Lung (tissue), 11 donors: ENCODE measurements at regions not wholly inside any gene's neighbourhood (a gene's known extent, or its start where the extent isn't known, plus 50 kb on each side); places are given as distances from the start of the nearest gene placed in this dataset.

Experiments
- ATAC-seq: fragments of 200-7000 bp; cut with Tn5 transposase; one replicate; pipeline ENCODE4 v1.9.1; 2020; ENCODE audit warnings: moderate number of reproducible peaks; ENCODE audit not compliant: insufficient read depth, low FRiP score
- DNase-seq, 3 donors: peaks; one replicate each; pipeline ENCODE4 v3.0.0-alpha.2; 2013 to 2017
- H3K27ac ChIP-seq, 2 donors: one replicate each; pipeline ENCODE4 v1.5.1; 2013; ENCODE audit warnings: mild to moderate bottlenecking in 2 of 2, moderate library complexity in 2 of 2, control low read depth in 1 of 2, inconsistent platforms in 1 of 2, low read depth in 1 of 2, low read length in 1 of 2
- H3K27me3 ChIP-seq, 3 donors: one replicate each; pipeline ENCODE4 v1.5.1; 2013; ENCODE audit warnings: low read length in 2 of 3; ENCODE audit not compliant: control insufficient read depth in 3 of 3, insufficient read depth in 3 of 3
- H3K36me3 ChIP-seq, 4 donors: one replicate each; pipeline ENCODE4 v1.5.1; 2013; ENCODE audit warnings: low read length in 4 of 4, mild to moderate bottlenecking in 1 of 4, moderate library complexity in 1 of 4; ENCODE audit not compliant: control insufficient read depth in 4 of 4, insufficient read depth in 4 of 4
- H3K4me1 ChIP-seq, 5 donors: one replicate each; pipeline ENCODE4 v1.5.1; 2013; ENCODE audit warnings: low read length in 5 of 5, mild to moderate bottlenecking in 2 of 5, moderate library complexity in 1 of 5; ENCODE audit not compliant: control insufficient read depth in 5 of 5, insufficient read depth in 5 of 5
- H3K4me3 ChIP-seq: one replicate; pipeline ENCODE4 v1.5.1; 2013; ENCODE audit warnings: mild to moderate bottlenecking, control low read depth, moderate library complexity
- H3K9ac ChIP-seq, 2 donors: one replicate each; pipeline ENCODE4 v1.5.1; 2013; ENCODE audit warnings: low read length in 2 of 2, control low read depth in 1 of 2; ENCODE audit not compliant: insufficient read depth in 1 of 2
- H3K9me3 ChIP-seq, 4 donors: one replicate each; pipeline ENCODE4 v1.5.1; 2013; ENCODE audit warnings: low read length in 3 of 4, mild to moderate bottlenecking in 1 of 4, moderate library complexity in 1 of 4; ENCODE audit not compliant: control insufficient read depth in 4 of 4, insufficient read depth in 3 of 4
- CTCF ChIP-seq: IDR thresholded peaks from 2 replicates; pipeline ENCODE4 v1.5.1; 2012; ENCODE audit warnings: mild to moderate bottlenecking; ENCODE audit errors: control extremely low read depth, extremely low read depth
- WGBS, 2 donors: extraction: QIAGEN DNeasy Blood & Tissue Kit; methylation state at CpG; one replicate each; pipeline ENCODE4 v1.1.7; 2013; 5-methylcytosine and 5-hydroxymethylcytosine counted together
- donor health status: control.
- donor health status: control.
- donor health status: Bipolar disorder and iron deficiency.
- donor health status: healthy.
- donor health status: DM: yes; HTN: yes; CAD: no.

- Histone ChIP-seq H3K9ac (no peak overlapping the region), H3K4me3 (no peak overlapping the region), H3K9me3 (peaks cover 0 to 3% (median 0%) of the 10 kb centered on the region in 4 donors), H3K4me1 (peaks cover 0 to 37% (median 12%) of the 10 kb centered on the region in 5 donors), H3K27me3 (no peaks in the 10 kb centered on the region), H3K27ac (no peak overlapping the region), H3K36me3 (no peaks in the 10 kb centered on the region)
- 95 to 98% methylated on average over 7 of the region's 7 CpGs for WGBS, 2 donors
- TF ChIP-seq CTCF, result no peak
- DNase-seq (no peak), ATAC-seq (no peak)
Observed at GRCh38 chr9:96050861-96051155, 175.3 kb downstream of the ERCC6L2 start.

DNA sequence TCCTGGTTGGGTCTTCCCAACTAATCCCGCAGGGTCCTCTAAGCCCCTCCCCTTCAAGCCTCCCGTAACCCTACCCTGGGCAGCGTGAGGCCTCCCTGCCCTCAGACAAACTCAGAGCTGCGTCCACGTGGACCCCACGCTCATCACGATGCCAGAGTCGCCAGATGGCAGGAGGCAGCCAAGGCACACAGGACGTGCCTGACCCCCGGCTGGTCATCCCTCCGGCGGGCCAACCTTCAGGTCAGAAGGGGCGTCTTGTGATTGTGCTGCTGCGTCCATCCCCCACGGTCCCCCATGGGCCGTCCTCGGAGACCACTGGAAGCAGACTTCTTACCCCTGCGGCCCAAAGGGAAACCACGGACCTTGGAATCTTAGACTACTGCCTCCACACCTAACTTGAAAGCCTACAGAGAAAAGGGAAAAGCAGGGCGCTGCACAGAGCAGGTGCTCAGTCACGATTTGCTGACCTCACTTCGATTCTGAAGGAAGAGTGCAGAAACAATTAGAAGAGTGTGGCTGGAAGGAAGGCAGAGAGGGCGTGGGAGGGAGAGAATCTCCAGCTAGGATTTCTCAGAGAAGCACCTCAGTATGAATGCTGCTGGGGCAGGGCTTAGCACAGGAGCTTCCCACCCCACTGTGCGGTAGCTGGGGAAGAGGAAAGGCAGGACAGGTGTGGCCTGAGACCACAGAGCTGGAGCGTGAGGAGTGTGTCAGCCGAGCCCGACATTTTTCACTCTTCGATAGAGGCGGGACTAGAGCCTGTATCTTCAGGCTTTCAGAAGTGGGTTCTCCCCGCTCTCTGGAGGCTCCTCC lies 174.8 kb downstream of the ERCC6L2 start:
- Histone ChIP-seq H3K27me3 (no peaks in the 10 kb centered on the region), H3K9me3 (peaks cover 0 to 3% (median 0%) of the 10 kb centered on the region in 4 donors), H3K9ac (no peak overlapping the region), H3K4me1 (peaks cover 0 to 35% (median 12%) of the 10 kb centered on the region in 5 donors), H3K4me3 (no peak overlapping the region), H3K27ac (no peak overlapping the region), H3K36me3 (no peaks in the 10 kb centered on the region)
- TF ChIP-seq CTCF, result no peak
- DNase-seq (no peak), ATAC-seq (no peak)
- 93 to 95% methylated on average over 30 of the region's 30 CpGs for WGBS, 2 donors

- Histone ChIP-seq H3K27ac (no peak overlapping the region), H3K4me3 (no peak overlapping the region), H3K36me3 (no peaks in the 10 kb centered on the region), H3K27me3 (no peaks in the 10 kb centered on the region), H3K9me3 (peaks cover 0 to 3% (median 0%) of the 10 kb centered on the region in 4 donors), H3K9ac (peak overlapping the region in 1 of 2 donors; percentile 40), H3K4me1 (peaks cover 0 to 35% (median 12%) of the 10 kb centered on the region in 5 donors)
- no peak for TF ChIP-seq CTCF
- 82 to 88% methylated on average over 39 of the region's 39 CpGs for WGBS, 2 donors
- DNase-seq (peak in 2 of 3 donors; percentile 56 to 57), ATAC-seq (no peak)
Observed at GRCh38 chr9:96048956-96049831, 173.7 kb downstream of the ERCC6L2 start.
